ES-I3 (cell line): ENCODE measurements at regions not wholly inside any gene's neighbourhood (a gene's known extent, or its start where the extent isn't known, plus 50 kb on each side); places are given as distances from the start of the nearest gene placed in this dataset.
"Not testable (repeated sequence)": the region's sequence is repeated elsewhere in the genome, so short reads cannot be mapped to it uniquely, and the experiment has no call there.

ENCODE experiments used
- H3K36me3 ChIP-seq: 2 replicates; pipeline ENCODE4 v1.6.1; 2013; ENCODE audit warnings: mild to moderate bottlenecking, low read length, control low read depth, moderate library complexity; ENCODE audit not compliant: insufficient read depth
- H3K4me1 ChIP-seq: 2 replicates; pipeline ENCODE4 v1.6.1; 2013; ENCODE audit warnings: mild to moderate bottlenecking, control low read depth, low read length; ENCODE audit not compliant: insufficient read depth
- H3K9ac ChIP-seq: 2 replicates; pipeline ENCODE4 v1.6.1; 2013; ENCODE audit warnings: low read depth, mild to moderate bottlenecking, low read length, moderate library complexity
- H3K9me3 ChIP-seq: 2 replicates; pipeline ENCODE4 v1.6.1; 2013; ENCODE audit warnings: mild to moderate bottlenecking, low read length, moderate library complexity; ENCODE audit not compliant: control insufficient read depth, insufficient read depth

GRCh38 chr3:86481636-86482035 lies 509.3 kb downstream of the VGLL3 start:
- no peaks in the 10 kb centered on the region for H3K4me1 ChIP-seq
- no peaks in the 10 kb centered on the region for H3K36me3 ChIP-seq
- H3K9me3 ChIP-seq: no peaks in the 10 kb centered on the region
- H3K9ac ChIP-seq: no peak overlapping the region

GRCh38 chr3:86481031-86481430 lies 509.9 kb downstream of the VGLL3 start:
- Histone ChIP-seq H3K4me1 (no peaks in the 10 kb centered on the region), H3K36me3 (no peaks in the 10 kb centered on the region), H3K9ac (no peak overlapping the region), H3K9me3 (no peaks in the 10 kb centered on the region)

GRCh38 chr3:86464180-86464579 lies 526.8 kb downstream of the VGLL3 start:
- H3K9ac ChIP-seq: no peak overlapping the region
- H3K9me3 ChIP-seq: no peaks in the 10 kb centered on the region
- no peaks in the 10 kb centered on the region for H3K36me3 ChIP-seq
- H3K4me1 ChIP-seq: no peaks in the 10 kb centered on the region

GRCh38 chr3:86451749-86452148 lies 539.2 kb downstream of the VGLL3 start:
- H3K9ac ChIP-seq: no peak overlapping the region
- no peaks in the 10 kb centered on the region for H3K9me3 ChIP-seq
- no peaks in the 10 kb centered on the region for H3K36me3 ChIP-seq
- no peaks in the 10 kb centered on the region for H3K4me1 ChIP-seq

DNA sequence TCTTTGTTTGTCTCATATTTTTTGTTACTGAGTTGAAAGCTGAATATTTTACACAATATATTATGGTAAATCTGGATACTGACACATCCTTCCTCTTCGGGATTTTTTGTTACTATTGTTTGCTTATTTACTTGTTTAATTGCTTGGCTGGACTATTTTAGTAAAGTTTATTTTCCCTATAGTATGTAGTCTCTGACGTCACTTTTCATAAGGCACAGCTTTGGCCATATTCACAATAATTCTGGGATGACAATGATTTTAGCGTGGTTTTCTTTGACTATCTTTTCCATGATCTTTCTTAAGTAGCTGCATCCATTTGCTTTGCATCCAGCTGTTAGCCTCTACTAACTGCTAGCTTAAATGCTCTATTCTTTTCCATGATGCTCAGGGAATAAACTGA lies 552.4 kb downstream of the VGLL3 start:
- Histone ChIP-seq H3K9ac (no peak overlapping the region), H3K9me3 (no peaks in the 10 kb centered on the region), H3K36me3 (no peaks in the 10 kb centered on the region), H3K4me1 (no peaks in the 10 kb centered on the region)

GRCh38 chr3:86427343-86427742 lies 563.6 kb downstream of the VGLL3 start:
- no peaks in the 10 kb centered on the region for H3K36me3 ChIP-seq
- H3K9ac ChIP-seq: no peak overlapping the region
- H3K9me3 ChIP-seq: no peaks in the 10 kb centered on the region
- H3K4me1 ChIP-seq: no peaks in the 10 kb centered on the region

- Histone ChIP-seq H3K4me1 (no peaks in the 10 kb centered on the region), H3K36me3 (no peaks in the 10 kb centered on the region), H3K9me3 (no peaks in the 10 kb centered on the region), H3K9ac (peak overlapping the region; percentile 14; the same call in 1 of the 2 replicates)
Measured at GRCh38 chr3:86420990-86421739, 569.8 kb downstream of the VGLL3 start.

GRCh38 chr3:86418861-86419260 lies 572.1 kb downstream of the VGLL3 start:
- no peak overlapping the region for H3K9ac ChIP-seq
- no peaks in the 10 kb centered on the region for H3K36me3 ChIP-seq
- H3K4me1 ChIP-seq: no peaks in the 10 kb centered on the region
- H3K9me3 ChIP-seq: no peaks in the 10 kb centered on the region

DNA sequence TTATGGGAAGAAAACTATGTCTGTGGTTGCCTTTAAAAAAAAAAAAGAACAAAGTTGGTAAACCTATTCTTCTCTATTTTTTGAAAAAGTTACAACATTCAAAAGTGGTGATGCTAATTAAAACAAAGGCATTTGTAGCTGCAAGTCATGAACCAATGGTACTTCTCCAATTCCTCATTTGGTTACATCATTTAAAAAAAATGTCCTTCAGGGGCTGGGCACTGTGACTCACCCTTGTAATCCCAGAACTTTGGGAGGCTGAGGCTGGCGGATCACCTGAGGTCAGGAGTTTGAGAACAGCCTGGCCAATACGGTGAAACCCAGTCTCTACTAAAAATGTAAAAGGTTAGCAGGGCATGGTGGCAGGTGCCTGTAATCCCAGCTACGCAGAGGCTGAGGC lies 574.6 kb downstream of the VGLL3 start:
- no peaks in the 10 kb centered on the region for H3K9me3 ChIP-seq
- no peaks in the 10 kb centered on the region for H3K36me3 ChIP-seq
- H3K9ac ChIP-seq: no peak overlapping the region
- H3K4me1 ChIP-seq: no peaks in the 10 kb centered on the region; the same call in 1 of the 2 replicates

DNA sequence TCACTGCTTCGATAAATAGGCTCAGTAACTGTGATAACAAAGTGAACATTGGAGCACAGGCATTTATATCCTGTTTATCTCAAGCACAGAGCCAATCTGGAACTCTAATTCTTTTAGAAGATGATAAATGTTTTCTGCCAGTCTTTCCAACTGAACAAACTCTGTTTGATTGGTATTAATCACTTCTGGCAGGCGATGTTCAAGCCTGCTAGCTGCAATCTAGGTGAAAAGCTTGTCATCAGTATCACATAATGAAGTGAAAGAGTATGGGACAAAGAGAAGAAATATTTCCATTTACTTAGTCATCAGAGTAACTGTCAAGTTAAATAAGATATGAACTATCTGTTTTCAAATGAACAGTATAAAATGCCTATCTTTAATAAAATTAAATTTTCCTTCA lies 577.3 kb downstream of the VGLL3 start:
- no peak overlapping the region for H3K9ac ChIP-seq
- H3K9me3 ChIP-seq: no peaks in the 10 kb centered on the region
- H3K4me1 ChIP-seq: peaks cover 7% of the 10 kb centered on the region; the same call in 1 of the 2 replicates
- no peaks in the 10 kb centered on the region for H3K36me3 ChIP-seq

DNA sequence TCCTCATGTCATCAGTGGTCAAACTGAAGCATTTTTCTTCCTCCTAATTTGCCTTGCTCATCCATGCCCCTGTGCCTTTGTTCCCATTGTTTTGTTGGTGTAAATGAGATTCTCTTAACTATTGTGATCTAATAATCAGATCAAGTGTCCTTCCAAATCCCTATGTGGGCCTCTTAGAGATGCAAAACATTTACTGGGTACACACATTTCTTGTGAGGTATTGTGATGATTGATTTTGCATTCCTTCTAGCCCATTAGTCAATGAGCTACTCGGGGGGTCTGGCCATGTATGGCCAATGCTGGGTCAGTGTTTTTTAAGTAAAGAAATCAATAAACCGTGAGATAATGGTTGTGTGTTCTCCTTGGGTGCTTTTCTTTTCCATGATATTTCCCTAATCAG lies 580.4 kb downstream of the VGLL3 start:
- Histone ChIP-seq H3K9ac (no peak overlapping the region), H3K36me3 (no peaks in the 10 kb centered on the region), H3K9me3 (no peaks in the 10 kb centered on the region), H3K4me1 (peaks cover 14% of the 10 kb centered on the region; the same call in 1 of the 2 replicates)

- not testable (repeated sequence) for H3K9ac ChIP-seq, H3K4me1 ChIP-seq, H3K36me3 ChIP-seq, H3K9me3 ChIP-seq
Measured at GRCh38 chr3:86389759-86390158, 601.2 kb downstream of the VGLL3 start.

DNA sequence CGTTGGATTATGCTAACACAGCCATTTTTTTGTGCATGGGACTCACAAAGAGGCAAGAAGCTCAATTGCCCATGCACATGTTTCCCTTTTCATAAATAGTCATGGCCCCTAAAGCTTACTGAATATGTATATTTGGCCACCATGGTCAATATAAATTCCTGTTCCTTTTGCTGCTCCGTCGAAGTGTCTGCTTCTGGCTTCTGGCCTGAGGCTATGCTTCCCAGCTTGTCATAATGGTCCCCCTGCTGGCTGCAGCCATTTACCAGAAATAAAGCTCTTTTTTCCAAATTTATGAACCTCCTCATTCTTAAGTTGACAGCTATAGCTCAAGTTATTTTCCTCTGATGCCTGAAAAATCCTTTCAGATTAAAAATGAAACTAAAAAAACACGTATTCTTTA lies 602.1 kb downstream of the VGLL3 start:
- no peak overlapping the region for H3K9ac ChIP-seq
- H3K4me1 ChIP-seq: peaks cover 5% of the 10 kb centered on the region; the same call in 1 of the 2 replicates
- H3K9me3 ChIP-seq: no peaks in the 10 kb centered on the region
- H3K36me3 ChIP-seq: no peaks in the 10 kb centered on the region

- Histone ChIP-seq H3K36me3 (no peaks in the 10 kb centered on the region), H3K9me3 (no peaks in the 10 kb centered on the region), H3K4me1 (peaks cover 18% of the 10 kb centered on the region; the same call in 1 of the 2 replicates), H3K9ac (no peak overlapping the region)
Measured at GRCh38 chr3:86382556-86382955, 608.4 kb downstream of the VGLL3 start.

GRCh38 chr3:86381247-86381646 lies 609.7 kb downstream of the VGLL3 start:
- Histone ChIP-seq H3K36me3 (no peaks in the 10 kb centered on the region), H3K9ac (no peak overlapping the region), H3K4me1 (peaks cover 14% of the 10 kb centered on the region; the same call in 1 of the 2 replicates), H3K9me3 (no peaks in the 10 kb centered on the region)
